ENCODE measurements at regions not wholly inside any gene's neighbourhood (a gene's known extent, or its start where the extent isn't known, plus 50 kb on each side); places are given as distances from the start of the nearest gene placed in this dataset.

DNA sequence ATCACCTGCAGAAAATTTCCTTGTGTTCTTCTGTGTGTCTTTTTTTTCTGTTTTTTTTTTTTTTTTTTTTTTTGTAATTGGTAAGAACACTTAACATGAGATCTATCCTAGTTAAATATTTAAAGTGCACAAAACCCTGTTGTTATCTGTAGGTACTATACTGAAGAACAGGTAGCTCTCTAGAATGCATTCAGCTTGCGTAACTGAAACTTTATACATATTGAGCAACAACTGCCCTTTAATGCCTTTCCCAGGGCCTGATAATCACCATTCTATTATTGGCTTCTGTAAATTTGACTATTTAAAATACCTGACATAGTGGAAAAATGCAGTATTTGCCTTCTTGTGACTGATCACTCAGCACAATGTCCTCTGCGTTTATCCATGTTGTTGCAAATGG lies 701.8 kb downstream of the SUCLG1 start:
- Histone ChIP-seq H3K27ac (ENCODE audit: low read length) (no peak overlapping the region), H4K20me1 (ENCODE audit: low read length) (no peaks in the 10 kb centered on the region), H3F3A (ENCODE audit: low read length, unreplicated experiment) (no peaks in the 10 kb centered on the region), H2AFZ (ENCODE audit: low read length) (no peak overlapping the region), H3K79me2 (ENCODE audit: low read length) (no peaks in the 10 kb centered on the region), H3K4me1 (ENCODE audit: insufficient read depth, low read length) (no peaks in the 10 kb centered on the region), H3K27me3 (ENCODE audit: low read length) (no peaks in the 10 kb centered on the region), H3K4me3 (ENCODE audit: low read length) (no peak overlapping the region), H3K36me3 (ENCODE audit: low read depth, low read length) (no peaks in the 10 kb centered on the region), H3K9ac (ENCODE audit: low read length) (no peak overlapping the region), H3K9me3 (ENCODE audit: low read length) (peaks cover 6% of the 10 kb centered on the region), H3K4me2 (ENCODE audit: low read length) (no peak overlapping the region), H3K9me2 (replicated peaks; ENCODE audit: low read length) (no peaks in the 10 kb centered on the region)
- intact Hi-C loops (cut with micrococcal nuclease), result no loop called here
- CTCF ChIA-PET, result no interaction called here
- DNase-seq (no peak), ATAC-seq (no peak)
- no peak for TF ChIP-seq EZH2phosphoT487 (IDR thresholded peaks at IDR 0.05; ENCODE audit: borderline replicate concordance, low read length)
- TF ChIP-seq, protein P1, sequence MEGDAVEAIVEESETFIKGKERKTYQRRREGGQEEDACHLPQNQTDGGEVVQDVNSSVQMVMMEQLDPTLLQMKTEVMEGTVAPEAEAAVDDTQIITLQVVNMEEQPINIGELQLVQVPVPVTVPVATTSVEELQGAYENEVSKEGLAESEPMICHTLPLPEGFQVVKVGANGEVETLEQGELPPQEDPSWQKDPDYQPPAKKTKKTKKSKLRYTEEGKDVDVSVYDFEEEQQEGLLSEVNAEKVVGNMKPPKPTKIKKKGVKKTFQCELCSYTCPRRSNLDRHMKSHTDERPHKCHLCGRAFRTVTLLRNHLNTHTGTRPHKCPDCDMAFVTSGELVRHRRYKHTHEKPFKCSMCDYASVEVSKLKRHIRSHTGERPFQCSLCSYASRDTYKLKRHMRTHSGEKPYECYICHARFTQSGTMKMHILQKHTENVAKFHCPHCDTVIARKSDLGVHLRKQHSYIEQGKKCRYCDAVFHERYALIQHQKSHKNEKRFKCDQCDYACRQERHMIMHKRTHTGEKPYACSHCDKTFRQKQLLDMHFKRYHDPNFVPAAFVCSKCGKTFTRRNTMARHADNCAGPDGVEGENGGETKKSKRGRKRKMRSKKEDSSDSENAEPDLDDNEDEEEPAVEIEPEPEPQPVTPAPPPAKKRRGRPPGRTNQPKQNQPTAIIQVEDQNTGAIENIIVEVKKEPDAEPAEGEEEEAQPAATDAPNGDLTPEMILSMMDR (conservative IDR thresholded peaks at IDR 0.05; ENCODE audit: low read depth, low read length), result no peak
- TF ChIP-seq EZH2 (IDR thresholded peaks at IDR 0.05; ENCODE audit: low read length, unreplicated experiment), result no peak
- POLR2A ChIA-PET (ENCODE audit: unreplicated experiment), result no interaction called here
- no TSS peak for BruUV-seq (replicated peaks)

DNA sequence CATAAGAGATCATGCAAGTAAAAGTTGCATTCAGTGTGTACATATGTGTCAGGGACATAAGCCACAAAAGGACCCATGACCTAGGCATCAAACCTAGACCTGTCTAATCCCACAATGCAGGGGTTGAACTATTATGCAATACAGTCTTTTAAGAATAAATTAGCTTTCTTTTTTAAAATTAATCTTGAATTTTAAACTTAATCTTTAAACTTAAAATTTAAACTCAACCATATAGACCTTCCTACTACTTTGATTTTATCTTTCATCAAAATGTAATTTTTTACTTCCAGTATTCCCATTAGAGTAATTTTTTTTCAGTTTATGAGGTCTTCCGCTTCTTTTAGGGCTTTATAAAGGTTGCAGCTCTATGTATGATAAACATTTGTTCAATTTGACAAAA lies 702.9 kb downstream of the SUCLG1 start:
- no peaks in the 10 kb centered on the region for H3F3A ChIP-seq (ENCODE audit: low read length, unreplicated experiment)
- H3K9ac ChIP-seq (ENCODE audit: low read length), result no peak overlapping the region
- CTCF ChIA-PET, result no interaction called here
- no peaks in the 10 kb centered on the region for H3K4me1 ChIP-seq (ENCODE audit: insufficient read depth, low read length)
- H4K20me1 ChIP-seq (ENCODE audit: low read length), result no peaks in the 10 kb centered on the region
- H3K9me3 ChIP-seq (ENCODE audit: low read length), result peaks cover 5% of the 10 kb centered on the region
- intact Hi-C loops (cut with micrococcal nuclease), result no loop called here
- no peaks in the 10 kb centered on the region for H3K27me3 ChIP-seq (ENCODE audit: low read length)
- no peak for DNase-seq
- no peak overlapping the region for H3K27ac ChIP-seq (ENCODE audit: low read length)
- H3K9me2 ChIP-seq (replicated peaks; ENCODE audit: low read length), result no peaks in the 10 kb centered on the region
- no peaks in the 10 kb centered on the region for H3K36me3 ChIP-seq (ENCODE audit: low read depth, low read length)
- no peak overlapping the region for H2AFZ ChIP-seq (ENCODE audit: low read length)
- H3K4me3 ChIP-seq (ENCODE audit: low read length), result no peak overlapping the region
- BruUV-seq (replicated peaks), result no TSS peak
- TF ChIP-seq EZH2phosphoT487 (IDR thresholded peaks at IDR 0.05; ENCODE audit: borderline replicate concordance, low read length), result no peak
- TF ChIP-seq EZH2 (IDR thresholded peaks at IDR 0.05; ENCODE audit: low read length, unreplicated experiment), result no peak
- TF ChIP-seq, protein P1 (conservative IDR thresholded peaks at IDR 0.05; ENCODE audit: low read depth, low read length), result no peak
- ATAC-seq, result no peak
- H3K4me2 ChIP-seq (ENCODE audit: low read length), result no peak overlapping the region
- POLR2A ChIA-PET (ENCODE audit: unreplicated experiment), result no interaction called here
- no peaks in the 10 kb centered on the region for H3K79me2 ChIP-seq (ENCODE audit: low read length)

DNA sequence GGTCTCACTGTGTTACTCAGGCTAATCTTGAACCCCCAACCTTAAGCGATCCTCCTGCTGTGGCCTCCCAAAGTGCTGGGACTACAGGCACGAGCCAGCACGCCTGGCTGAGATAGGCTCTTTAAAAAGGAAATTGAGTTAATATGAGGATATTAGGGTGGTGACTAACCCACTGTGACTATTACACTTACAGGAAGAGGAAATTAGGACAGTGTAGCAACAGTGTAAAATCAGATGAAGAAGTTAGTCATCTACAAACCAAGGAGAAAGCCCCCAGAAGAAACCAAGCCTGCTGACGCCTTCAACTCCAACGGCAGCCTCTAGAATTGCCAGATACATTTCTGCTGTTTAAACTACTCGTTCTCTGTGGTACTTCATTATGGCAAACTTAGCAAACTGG lies 711.9 kb downstream of the SUCLG1 start:
- no peaks in the 10 kb centered on the region for H3K9me2 ChIP-seq (replicated peaks; ENCODE audit: low read length)
- H3K9ac ChIP-seq (ENCODE audit: low read length), result no peak overlapping the region
- H3K9me3 ChIP-seq (ENCODE audit: low read length), result 0 out of 2 replicates have a peak, but pooled peaks cover 4% of the 10 kb centered on the region
- intact Hi-C loops (cut with micrococcal nuclease), result no loop called here
- DNase-seq, result peak; percentile 15
- peak overlapping the region; percentile 40; the same call in 1 of the 2 replicates for H2AFZ ChIP-seq (ENCODE audit: low read length)
- no peaks in the 10 kb centered on the region for H3K4me1 ChIP-seq (ENCODE audit: insufficient read depth, low read length)
- ChIA-PET CTCF (no interaction called here), POLR2A (ENCODE audit: unreplicated experiment) (no interaction called here)
- no peak overlapping the region for H3K27ac ChIP-seq (ENCODE audit: low read length)
- no peaks in the 10 kb centered on the region for H3K27me3 ChIP-seq (ENCODE audit: low read length)
- no TSS peak for BruUV-seq (replicated peaks)
- ATAC-seq, result no peak; the same call in 1 of the 2 replicates
- no peaks in the 10 kb centered on the region for H3K79me2 ChIP-seq (ENCODE audit: low read length)
- H3K4me3 ChIP-seq (ENCODE audit: low read length), result no peak overlapping the region
- no peaks in the 10 kb centered on the region for H4K20me1 ChIP-seq (ENCODE audit: low read length)
- H3F3A ChIP-seq (ENCODE audit: low read length, unreplicated experiment), result no peaks in the 10 kb centered on the region
- TF ChIP-seq EZH2 (IDR thresholded peaks at IDR 0.05; ENCODE audit: low read length, unreplicated experiment) (no peak), EZH2phosphoT487 (IDR thresholded peaks at IDR 0.05; ENCODE audit: borderline replicate concordance, low read length) (no peak)
- TF ChIP-seq, protein P1 (conservative IDR thresholded peaks at IDR 0.05; ENCODE audit: low read depth, low read length), result no peak
- no peak overlapping the region for H3K4me2 ChIP-seq (ENCODE audit: low read length)
- H3K36me3 ChIP-seq (ENCODE audit: low read depth, low read length), result no peaks in the 10 kb centered on the region
